ELR (cell line): ENCODE measurements at regions not wholly inside any gene's neighbourhood (a gene's known extent, or its start where the extent isn't known, plus 50 kb on each side); places are given as distances from the start of the nearest gene placed in this dataset.

Source experiments
- DNase-seq: peaks from one replicate; pipeline ENCODE4 v3.0.0-alpha.2; 2015; ENCODE audit warnings: low read depth

DNA sequence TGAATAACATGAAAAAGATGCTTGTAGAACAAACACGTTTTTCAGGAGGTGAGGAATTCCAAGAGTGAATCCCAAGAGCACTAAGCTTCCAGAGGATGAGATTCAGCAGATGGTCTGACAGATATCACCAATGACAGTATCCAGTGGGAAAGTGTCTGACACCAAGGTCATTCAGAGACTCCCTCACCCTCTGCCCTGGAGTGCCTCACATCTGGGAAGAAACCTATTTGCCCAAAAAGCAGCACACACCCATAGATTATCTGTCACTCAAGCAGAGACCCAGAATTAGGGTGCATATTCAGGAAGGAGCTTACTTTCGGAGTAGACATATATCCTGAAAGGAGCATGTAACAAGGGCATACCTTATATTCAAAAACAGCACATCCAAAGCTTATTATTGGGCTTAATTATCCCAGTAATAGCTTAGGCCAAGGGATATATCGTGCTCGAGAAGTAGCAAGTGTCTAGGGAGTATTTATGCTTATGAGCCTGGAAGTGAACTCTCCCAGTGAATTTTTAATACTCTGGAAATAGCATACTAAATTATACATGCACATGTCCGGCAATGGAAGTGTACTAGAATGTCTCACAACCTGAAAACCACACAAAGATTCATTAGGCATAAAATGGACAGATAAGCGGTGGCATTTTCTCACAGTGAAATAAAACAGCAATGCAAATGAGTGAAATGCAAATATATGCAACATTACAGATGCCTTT, 998.1 kb upstream of the TMEM132C start:
- DNase-seq, result peak; percentile 19

DNA sequence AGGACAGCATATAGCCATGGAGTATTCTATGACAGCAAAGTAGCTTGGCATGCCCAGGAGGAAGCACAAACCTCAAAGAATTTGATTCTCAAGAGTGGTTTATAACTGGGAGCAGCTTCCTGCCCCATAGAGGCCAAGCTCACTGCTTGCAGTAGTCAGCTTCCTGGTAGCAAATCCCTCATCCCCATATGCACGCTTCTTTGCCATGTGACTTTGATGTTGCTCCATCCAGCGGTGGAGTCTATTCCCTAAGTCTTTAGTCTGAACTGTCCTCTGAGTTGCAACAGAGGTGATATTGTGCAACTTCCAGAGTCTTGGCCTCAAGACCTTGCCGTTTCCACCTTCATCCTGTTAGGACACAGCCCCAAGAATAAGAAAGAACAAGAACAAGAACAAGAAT, 996.8 kb upstream of the TMEM132C start:
- peak; percentile 97 for DNase-seq

DNA sequence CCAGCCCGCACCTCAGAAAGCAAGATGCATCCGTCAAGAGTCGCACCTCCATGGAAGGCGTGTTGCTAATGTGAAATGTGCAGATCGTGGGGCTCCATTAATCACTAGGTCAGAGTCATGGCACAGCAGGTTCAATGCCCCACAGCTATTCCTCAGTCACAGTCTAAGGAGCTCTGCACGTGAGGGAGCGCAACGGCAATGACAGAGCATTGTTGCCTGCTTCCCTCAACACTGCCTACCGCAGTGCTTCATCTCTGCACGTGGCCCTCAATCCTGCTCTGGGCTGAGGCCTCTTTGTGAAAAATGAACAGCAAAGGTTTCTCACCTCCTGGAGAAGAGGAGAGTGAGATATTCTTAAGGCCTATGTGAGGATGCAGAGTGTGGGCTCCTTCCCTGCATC, 995.2 kb upstream of the TMEM132C start:
- DNase-seq, result no peak

DNA sequence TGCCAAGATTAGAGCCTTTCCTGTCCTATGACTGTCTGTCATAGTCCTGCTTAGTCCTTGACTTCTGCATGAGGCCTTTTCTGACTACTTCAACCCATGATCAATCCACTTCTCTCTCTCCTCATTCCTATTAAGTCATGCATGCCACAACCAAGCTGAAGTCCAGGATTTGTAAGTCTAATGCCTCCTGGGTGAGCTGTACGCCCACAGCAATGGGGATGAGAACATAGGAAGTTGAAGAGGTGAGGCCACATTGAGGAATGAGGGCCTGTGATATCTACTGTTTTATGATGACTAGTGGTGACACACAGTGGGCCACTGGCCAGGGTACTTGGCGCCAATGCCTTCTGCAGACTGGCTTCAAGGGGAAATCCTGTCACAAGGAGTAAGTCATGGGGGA, 994.1 kb upstream of the TMEM132C start:
- peak; percentile 99 for DNase-seq

DNA sequence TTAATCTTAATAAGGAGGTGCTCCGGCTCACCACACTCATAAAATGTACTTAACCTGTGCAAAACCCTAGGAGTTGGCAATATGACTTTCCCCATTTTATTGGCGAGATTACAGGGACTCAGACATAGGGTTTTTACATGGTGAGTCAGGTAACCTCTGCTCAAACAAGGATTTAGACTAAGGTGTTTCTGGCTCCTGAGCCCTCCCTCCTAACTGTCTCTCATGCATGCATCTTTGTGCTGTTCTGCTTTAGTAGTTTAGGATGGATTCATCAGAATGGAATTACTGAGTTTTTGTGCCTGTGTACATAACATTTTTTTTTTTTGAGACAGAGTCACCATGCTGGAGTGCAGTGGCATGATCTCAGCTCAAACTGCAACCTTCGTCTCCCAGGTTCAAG, 993.3 kb upstream of the TMEM132C start:
- DNase-seq, result peak; percentile 87

DNA sequence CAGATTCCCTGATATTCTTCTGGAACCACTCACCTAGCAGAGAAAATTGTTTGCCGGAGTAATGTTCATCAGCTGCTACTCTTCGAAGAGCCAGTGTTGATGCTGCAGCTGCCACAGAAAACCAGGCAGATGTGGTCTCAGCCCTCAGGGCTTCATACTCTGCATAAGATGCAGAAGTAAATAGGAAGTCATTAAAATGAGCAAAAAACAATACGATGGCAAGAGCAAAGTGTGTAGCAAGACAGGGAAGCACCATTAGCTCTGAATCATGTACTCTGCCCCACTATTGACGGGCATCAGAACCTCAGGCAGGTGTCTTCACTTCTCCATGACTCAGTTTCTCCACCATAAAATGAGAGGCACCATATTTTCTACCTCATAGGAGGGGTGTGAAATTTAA, 991.6 kb upstream of the TMEM132C start:
- DNase-seq, result no peak

DNA sequence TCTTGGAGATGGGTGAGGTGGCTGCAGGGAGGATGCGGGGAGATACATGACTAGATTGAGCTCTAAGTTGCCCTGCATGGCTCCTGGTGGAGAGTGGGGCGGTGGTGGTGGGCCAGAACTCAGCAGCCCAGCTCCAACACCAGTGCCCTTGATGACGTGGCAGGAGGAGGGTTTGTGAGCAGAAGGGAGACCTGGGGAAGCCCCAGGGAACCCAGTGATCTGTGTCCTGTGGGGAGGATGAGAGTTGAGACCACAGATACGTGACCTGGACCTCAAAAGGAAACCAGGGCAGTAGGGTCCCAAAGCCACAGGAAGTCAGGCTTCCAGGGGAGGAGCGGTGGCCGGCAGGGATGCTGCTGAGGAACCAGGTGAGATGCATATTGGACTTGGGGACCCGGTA, 989.1 kb upstream of the TMEM132C start:
- DNase-seq, result no peak

DNA sequence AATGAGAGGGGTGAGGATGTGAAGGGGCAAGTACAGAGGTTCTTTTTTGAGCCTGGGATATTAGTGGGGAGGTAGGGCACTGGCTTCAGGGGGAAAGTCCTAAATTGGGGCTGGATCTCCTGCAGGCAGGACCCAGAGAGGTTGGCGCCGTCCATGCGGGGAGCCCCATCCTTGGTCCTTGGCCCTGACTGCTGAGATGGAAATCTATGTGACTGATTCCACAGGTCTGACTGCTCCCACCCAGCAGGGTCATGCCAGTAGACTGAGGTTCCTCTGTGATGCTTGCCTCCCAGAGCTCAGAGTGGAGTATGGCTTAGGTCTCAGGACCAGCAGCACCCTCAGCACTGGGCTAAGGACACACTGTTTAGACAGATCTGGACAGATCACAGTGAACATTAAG, 988.6 kb upstream of the TMEM132C start:
- DNase-seq, result no peak

DNA sequence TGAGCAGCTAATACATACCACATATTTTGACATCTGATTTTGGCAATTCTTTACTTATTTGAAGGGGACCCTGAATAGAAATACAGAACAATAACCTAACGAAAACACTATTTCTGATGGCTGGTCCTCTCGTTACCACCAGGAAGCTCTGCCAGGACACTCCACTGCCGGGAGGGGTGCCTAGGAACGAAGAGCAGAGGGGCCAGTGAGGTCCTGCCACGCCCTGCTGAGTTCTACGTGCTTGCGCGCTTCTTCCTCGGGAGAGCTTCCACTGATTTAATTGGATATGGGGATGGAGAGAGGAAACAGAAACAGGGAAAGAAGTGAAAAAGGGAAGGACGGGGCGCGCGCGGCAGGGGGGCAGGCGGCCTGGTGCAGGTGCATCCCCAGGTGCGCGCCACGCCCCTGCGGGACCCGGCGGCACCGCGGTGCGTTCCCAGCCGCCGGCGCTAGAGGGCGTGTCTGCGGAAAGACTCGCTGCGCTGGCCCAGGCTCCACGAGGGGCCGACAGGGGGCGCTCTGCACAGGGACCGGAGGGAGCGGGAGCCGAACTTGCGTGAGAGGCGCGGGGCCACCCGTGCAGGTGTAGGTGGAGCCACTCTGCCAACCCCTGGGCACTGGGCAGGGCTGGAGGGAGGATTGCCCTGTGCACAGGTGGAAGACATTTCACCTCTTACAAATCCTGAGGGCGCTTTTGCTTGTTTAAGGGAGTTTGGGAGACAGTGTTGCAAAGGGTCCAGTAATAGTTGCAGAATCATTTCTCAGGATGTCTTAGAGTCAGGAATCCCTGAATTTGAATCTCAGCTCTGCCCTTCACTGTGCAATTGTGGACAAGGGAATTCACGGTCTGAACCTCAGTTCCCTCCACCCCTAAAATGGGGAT, 986.3 kb upstream of the TMEM132C start:
- DNase-seq, result no peak

DNA sequence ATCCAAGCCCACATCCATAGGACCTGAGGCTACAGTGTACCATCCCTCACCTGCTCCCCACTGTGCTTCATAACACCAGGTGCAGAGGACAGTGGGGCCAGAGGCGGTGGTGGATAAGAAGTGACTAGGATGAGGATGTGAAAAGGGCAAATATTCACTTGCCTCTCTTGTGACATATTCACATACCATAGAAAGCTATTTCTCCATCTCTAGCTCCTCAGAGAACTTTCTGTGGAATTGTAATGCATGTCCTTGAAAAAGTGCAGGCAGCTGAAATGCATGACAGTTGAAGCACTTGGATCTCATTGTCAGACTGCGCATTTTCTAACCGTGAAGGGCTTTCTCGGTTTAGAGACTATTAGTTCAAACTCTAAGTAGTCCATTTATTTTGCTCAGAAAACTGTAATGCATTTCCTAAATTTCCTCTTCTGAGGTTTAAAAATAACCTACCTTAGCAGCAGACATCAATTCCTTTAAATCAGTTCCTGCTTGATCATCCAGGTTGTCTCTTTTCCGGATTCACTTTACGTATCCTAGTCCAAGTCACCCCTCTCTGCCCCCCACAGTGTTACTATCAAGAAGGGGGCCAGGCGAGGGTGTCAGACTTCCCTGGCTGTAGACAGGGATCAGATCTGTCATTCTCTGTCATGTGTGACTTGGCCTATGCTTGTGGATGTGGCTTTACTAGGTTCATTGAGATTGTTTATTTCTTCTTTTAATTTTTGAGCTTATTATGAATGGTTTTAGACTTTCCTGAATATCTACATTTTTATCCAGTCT, 984.0 kb upstream of the TMEM132C start:
- no peak for DNase-seq

DNA sequence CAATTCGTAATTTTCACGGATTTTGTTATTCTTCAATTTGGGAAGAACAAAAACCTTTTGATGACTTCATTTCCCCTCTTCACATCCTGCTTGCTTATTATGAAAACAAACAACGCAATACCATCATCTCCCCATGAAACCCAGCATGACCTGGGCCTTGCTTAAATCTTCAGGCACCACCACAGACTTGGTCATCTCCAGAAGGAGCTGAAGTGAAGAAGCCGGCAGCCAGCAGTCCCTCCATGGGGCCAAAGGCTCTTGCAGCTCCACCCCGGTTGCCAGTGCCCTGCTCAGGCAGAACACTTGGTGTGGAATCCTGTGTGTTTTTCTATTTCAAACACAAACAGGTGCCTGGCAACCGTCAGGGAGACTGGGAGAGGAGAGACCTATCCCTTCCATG, 982.9 kb upstream of the TMEM132C start:
- peak; percentile 76 for DNase-seq

DNA sequence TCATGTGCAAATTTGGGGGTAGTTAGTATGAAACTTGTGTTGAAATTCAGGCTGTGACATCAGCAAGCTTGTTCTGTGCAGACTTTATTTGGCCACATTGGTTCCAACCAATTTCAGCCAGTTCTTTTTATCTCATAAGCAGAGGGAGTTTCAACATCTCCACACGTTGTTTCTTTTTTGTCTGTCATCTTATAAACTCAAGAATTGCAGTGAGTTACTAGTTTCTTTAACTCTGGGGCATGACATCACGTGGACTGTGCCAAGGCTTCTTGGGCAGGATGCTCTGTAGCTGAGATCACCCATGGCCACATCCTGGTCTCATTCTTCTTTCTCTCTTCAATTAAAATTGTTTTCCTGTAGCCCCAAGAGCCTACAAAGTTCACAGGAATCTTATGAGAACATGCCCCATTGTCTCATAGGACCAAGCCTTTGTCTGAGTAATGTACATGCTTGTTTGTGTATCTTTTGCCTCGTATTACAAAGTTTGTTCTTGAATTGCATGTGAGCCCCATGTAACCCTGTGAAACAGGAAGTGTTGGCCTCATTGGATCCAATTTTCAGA, 982.0 kb upstream of the TMEM132C start:
- DNase-seq, result peak; percentile 93

DNA sequence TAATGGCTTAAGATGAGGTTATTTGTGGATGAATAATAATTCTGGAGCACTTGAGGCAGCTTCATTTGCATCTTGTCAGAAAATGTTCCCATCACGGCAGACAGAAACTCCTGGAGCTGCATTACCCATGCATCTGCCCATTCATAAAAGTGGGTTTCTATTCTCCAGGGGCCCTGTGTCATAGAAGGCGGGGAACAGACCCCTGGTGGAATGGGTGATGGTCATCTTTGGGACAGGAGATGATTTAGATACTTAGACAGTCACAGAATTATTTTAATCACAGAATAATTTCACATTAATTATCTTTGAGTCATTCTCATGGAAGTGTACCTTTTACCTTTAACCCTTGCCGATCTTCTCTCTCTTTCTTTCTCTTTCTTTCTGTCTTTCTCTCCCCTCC, 980.7 kb upstream of the TMEM132C start:
- no peak for DNase-seq

DNA sequence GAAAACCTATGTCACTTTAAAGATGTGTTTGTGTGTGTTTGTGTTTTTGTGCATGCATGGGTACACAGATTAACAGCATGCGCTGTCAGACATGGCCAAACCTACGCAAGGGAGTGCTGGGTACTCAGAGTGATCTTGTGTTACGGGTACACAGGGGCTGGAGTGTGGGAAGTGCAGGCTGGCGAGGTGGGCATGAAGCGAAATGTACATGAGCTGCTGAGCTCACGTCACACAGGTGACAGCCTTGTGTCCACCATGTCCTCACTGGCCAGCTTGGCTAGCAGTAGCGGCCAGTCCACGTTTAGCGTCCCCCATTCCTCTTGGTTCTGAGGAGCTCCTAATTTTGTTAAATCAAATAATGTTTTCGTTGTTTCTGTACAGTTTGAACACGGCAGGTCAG, 979.7 kb upstream of the TMEM132C start:
- DNase-seq, result no peak

DNA sequence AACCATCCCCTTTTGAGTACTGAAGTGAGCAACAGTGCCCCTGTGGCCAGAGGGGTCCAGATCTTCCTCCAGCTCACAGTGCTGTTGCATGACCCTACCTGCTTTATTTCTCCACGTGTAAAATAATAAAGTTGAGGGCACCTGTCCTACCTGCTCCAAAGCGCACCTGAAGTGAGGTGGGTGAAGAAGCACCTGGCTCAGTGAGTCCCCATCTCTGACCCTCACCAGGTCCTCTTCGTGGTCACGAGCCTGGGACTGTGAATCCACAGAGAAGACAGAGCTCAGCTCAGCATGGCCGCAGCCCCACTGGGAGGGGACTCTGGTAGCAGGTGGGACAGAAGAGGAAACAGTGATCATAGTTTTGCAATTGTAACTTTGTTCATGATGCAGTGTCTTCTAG, 976.7 kb upstream of the TMEM132C start:
- no peak for DNase-seq

DNA sequence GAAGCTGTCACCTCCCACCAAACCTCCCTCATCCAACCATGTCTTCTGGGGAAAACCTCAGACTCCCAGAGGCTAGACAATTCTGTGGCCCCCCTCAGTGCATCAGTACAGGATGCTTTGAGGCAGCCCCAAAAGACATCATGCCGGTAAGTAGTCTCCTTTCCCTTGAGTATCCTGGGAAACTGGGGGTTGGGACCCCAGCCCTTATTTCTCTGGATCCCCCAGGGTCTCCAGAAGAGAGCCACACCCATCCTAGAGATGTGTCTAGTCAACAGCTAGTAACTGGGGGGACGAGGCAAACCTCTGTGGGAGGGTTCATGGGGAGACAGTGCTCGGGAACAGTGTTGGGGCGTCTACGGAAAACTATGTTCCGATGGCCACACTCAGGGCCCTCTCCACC, 974.2 kb upstream of the TMEM132C start:
- DNase-seq, result no peak

DNA sequence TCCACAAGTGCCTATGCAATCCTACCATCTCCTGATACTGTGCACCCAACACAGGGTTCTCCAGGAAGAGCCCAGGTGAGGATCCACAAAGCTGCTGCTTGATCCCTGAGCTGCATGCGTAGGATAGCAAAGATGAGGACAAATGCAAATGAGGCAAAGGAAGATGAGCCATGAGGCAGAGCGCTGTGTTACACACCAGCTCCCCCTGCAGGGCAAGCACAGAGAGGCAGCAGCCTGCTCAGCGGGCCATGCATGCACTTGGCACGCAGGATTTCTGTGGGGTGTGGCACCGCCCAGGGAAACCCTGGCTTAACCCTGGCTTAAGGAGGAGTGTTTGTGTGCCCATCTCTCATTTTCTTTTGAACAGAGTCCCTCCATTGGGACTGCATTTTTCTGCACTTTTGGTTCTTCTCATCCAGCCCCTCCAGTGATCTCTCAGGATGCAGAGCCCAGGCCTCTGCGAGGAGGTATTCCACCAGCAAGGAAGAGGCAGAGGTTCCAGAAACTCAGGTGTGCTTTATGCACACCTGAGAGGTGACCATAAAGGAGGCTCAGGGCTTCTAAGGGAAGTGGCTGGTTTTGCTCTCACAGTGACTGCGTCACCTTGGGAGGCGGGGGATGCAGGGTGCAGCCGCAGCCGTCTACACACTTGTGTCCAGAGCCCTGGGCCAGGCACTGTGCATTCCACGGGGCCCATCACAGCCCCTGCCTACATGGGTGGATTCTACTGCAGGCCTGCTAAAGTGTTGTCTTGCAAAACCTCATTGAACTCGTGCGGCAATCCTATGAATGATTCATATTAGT, 973.3 kb upstream of the TMEM132C start:
- peak; percentile 81 for DNase-seq

DNA sequence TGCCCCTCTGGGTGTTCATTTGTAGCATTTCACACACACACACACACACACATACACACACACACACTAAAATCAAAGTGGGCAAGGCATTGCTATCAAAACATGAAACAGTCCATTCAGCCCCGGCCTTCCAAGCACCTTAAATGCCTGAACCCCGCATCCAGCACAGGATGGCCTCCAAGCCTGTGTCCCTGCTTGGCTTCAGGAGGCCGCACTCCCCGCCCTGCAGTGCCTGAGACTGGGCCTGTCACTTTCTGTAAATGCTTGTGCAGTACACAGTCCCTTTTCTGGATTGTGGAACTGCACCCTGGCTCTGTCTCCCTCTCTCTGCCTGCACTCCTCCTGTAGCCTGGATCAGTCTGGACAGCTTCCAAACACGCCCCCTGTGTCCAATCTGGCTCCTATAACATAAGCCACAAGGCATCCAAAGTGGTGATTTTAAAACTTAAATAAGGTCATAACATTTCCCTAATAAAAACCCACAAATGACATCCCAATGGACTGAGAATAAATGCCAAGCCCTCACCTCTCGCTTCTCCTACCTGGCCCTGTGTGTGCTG, 972.2 kb upstream of the TMEM132C start:
- no peak for DNase-seq

DNA sequence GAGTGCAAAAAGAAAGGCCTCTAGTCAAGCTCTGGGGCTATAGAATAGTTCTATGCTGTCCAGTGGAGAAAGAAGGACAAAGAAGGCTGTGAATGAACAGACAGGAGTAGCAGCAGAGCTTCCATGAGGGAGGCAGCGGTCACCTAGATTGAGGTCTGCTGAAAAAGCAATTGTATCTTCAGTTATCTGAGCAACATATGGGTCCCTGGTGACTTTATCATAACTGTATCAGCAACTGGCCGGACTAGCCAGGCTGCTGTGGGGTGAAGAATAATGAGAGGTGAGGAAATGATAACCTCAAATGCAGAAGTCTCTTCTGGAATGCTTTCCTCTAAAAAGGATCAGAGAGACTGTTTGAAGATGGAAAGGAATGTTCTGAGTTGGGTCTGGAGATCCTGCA, 971.3 kb upstream of the TMEM132C start:
- DNase-seq, result no peak

DNA sequence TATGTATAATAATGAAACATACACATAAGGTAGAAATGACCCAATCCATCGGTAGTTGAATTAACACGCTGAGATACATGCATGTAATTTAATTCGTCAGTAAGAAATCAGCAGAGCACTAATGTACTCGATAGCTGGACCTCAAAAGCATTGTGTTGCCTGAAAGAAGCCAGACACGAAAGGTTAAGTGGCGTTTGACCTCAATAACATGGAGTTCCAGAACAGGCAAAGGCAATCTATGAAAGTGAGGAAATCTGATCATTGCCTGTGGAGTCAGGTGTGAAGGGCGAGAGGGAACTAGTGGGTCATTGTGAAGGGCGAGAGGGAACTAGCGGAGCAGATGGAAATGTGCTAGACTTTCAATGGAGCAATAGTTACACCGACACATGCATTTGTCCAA, 970.4 kb upstream of the TMEM132C start:
- no peak for DNase-seq

DNA sequence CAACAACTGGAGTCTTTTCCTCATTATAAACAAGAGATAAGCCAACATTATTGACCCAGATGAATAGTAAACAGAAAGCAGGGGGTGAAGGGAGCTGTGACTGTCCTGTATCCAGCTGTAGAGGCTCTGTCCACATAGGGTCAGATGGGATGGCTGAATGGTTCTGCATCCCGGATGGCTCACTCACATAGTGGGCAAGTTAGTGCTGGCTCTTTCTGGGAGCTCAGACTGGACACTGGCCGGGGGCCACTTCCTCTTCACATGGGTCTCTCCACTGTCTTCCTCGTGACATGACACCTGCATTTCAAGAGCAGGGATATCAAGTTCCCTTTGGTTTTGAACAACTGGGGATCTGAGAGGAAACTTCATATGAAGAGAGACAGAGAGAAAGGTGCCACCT, 969.6 kb upstream of the TMEM132C start:
- no peak for DNase-seq
